ENCODE measurements at regions not wholly inside any gene's neighbourhood (a gene's known extent, or its start where the extent isn't known, plus 50 kb on each side); places are given as distances from the start of the nearest gene placed in this dataset.

GRCh38 chr5:18720002-18720401 lies 1085.7 kb downstream of the TAF11L14 start:
- TF ChIP-seq, protein P1, sequence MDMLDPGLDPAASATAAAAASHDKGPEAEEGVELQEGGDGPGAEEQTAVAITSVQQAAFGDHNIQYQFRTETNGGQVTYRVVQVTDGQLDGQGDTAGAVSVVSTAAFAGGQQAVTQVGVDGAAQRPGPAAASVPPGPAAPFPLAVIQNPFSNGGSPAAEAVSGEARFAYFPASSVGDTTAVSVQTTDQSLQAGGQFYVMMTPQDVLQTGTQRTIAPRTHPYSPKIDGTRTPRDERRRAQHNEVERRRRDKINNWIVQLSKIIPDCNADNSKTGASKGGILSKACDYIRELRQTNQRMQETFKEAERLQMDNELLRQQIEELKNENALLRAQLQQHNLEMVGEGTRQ (IDR thresholded peaks at IDR 0.05; ENCODE audit: low read depth, low read length), result no peak
- no peak for TF ChIP-seq MAFK (IDR thresholded peaks at IDR 0.05; ENCODE audit: low read depth, low read length)
- TF ChIP-seq RCOR1 (IDR thresholded peaks at IDR 0.05; ENCODE audit: insufficient replicate concordance, low read length), result no peak
- TF ChIP-seq RAD21 (IDR thresholded peaks at IDR 0.05; ENCODE audit: low read length), result no peak
- no peak for TF ChIP-seq BHLHE40 (IDR thresholded peaks at IDR 0.05; ENCODE audit: low read depth, low read length)
- TF ChIP-seq SMC3 (IDR thresholded peaks at IDR 0.05; ENCODE audit: low read depth, low read length), result no peak
- no peak for TF ChIP-seq FOS (IDR thresholded peaks at IDR 0.05; ENCODE audit: low read depth, low read length)
- TF ChIP-seq POLR2A (IDR thresholded peaks at IDR 0.05; ENCODE audit: low read depth, low read length), result no peak
- TF ChIP-seq MAZ (IDR thresholded peaks at IDR 0.05; ENCODE audit: borderline replicate concordance, low read depth, low read length), result no peak
- no peak for TF ChIP-seq RFX5 (IDR thresholded peaks at IDR 0.05; ENCODE audit: low read depth, low read length)
- no peak for TF ChIP-seq CEBPB (IDR thresholded peaks at IDR 0.05; ENCODE audit: low read depth, low read length)
- no peak for TF ChIP-seq MXI1 (IDR thresholded peaks at IDR 0.05; ENCODE audit: borderline replicate concordance, low read depth, low read length)
- Histone ChIP-seq H4K91ac (ENCODE audit: insufficient read depth, low read depth, low read length) (no peak overlapping the region), H2AK5ac (ENCODE audit: low read depth, low read length) (no peak overlapping the region), H3K4me3 (ENCODE audit: insufficient read depth, low read depth, low read length) (no peak overlapping the region), H2AK9ac (replicated peaks; ENCODE audit: low read depth, low read length, poor library complexity) (no peak overlapping the region), H3K9me3 (ENCODE audit: control insufficient read depth, insufficient read depth, low read length) (peaks cover 1% of the 10 kb centered on the region; the same call in 1 of the 2 replicates), H4K8ac (ENCODE audit: low read depth in 2 of 2, low read length in 2 of 2) (no peak overlapping the region), H3K9me1 (ENCODE audit: insufficient read depth, low read length) (no peaks in the 10 kb centered on the region), H3K18ac (ENCODE audit: low read depth, low read length) (no peak overlapping the region), H2BK20ac (ENCODE audit: low read depth, low read length) (no peak overlapping the region), H3K27ac (ENCODE audit: insufficient read depth, low read length) (no peak overlapping the region), H3K36me3 (ENCODE audit: control insufficient read depth, insufficient read depth, low read length) (no peaks in the 10 kb centered on the region), H3K23ac (ENCODE audit: low read depth, low read length) (no peak overlapping the region), H2BK120ac (ENCODE audit: low read depth, low read length) (no peak overlapping the region), H4K20me1 (ENCODE audit: insufficient read depth, low read length) (no peaks in the 10 kb centered on the region), H3K4me2 (ENCODE audit: low read depth, low read length) (no peak overlapping the region), H4K5ac (ENCODE audit: low read depth, low read length) (no peak overlapping the region), H3K4me1 (ENCODE audit: control insufficient read depth, insufficient read depth, low read length) (no peaks in the 10 kb centered on the region), H3K27me3 (ENCODE audit: control insufficient read depth, insufficient read depth, low read length) (no peaks in the 10 kb centered on the region), H3K4ac (ENCODE audit: low read depth, low read length) (no peak overlapping the region), H3K14ac (replicated peaks; ENCODE audit: low read depth, low read length) (no peak overlapping the region), H2AFZ (replicated peaks; ENCODE audit: low read length, poor library complexity) (no peak overlapping the region), H3K9ac (ENCODE audit: low read depth, low read length) (no peak overlapping the region), H2BK5ac (ENCODE audit: low read depth, low read length, poor library complexity, severe bottlenecking) (no peak overlapping the region), H3K79me1 (ENCODE audit: low read depth in 1 of 2, low read length in 2 of 2) (no peaks in the 10 kb centered on the region), H3K56ac (ENCODE audit: extremely low read depth, insufficient read depth, low read length) (no peak overlapping the region), H2BK15ac (ENCODE audit: low read depth, low read length) (no peak overlapping the region)
- POLR2A ChIA-PET (ENCODE audit: unreplicated experiment), result no interaction called here
- WGBS, 2 experiments (ENCODE audit: extremely low coverage in 2 of 2, insufficient read length in 1 of 2), result no CpG with 5 or more reads among the region's 1 CpG
- intact Hi-C loops (cut with micrococcal nuclease), result no loop called here
- no peak for ATAC-seq (ENCODE audit: low read depth)
- in situ Hi-C loops (cut with MboI; ENCODE audit: low sequenced_read_pairs), result no loop called here
- CTCF ChIA-PET, result no interaction called here
- dilution Hi-C loops (cut with HindIII; ENCODE audit: low sequenced_read_pairs, unreplicated experiment), result no loop called here
- DNase-seq, result no peak
- no TSS peak for BruUV-seq (replicated peaks)

Data from IMR-90 (cell line).